ENCODE measurements at regions not wholly inside any gene's neighbourhood (a gene's known extent, or its start where the extent isn't known, plus 50 kb on each side); places are given as distances from the start of the nearest gene placed in this dataset.

DNA sequence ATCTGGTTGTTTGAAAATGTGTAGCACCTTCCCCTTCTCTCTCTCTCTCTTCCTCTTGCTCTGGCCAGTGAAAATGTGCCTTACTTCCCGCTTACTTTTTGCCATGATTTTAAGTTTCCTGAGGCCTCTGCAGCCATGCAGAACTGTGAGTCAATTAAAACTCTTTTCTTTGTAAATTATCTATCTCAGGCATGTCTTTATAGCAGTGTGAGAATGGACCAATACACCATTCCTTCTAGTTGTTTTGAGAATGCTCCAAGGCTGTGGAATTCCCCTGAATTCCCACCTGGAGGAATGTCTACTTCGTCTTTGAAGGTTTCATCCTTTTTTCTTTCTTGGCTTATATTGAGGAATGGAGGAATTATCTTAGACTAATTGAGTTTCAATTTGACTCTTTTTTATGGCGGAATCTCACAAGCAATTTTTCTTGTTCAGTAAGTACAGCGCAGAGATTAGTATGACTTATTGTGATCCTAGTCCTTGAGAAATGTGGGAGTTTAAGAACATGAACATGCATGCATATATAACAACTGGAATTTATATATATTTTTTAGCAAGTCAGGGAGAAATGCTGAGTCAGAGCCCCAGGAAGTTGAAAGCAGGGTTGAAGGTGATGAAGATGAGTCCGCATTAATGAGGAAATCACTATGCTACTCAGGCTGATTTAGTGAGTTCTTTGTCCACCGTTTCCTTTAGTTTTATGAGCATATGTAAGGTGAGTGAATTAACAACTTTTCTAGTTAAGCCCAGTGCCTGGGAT is 488.1 kb upstream of the ADAMTS16 start:
- TF ChIP-seq POLR2AphosphoS2 (conservative IDR thresholded peaks at IDR 0.05; ENCODE audit: low read length) (no peak), EP300 (IDR thresholded peaks at IDR 0.05) (no peak), ZFP36 (IDR thresholded peaks at IDR 0.05; ENCODE audit: borderline replicate concordance, partially characterized antibody) (no peak), ZC3H11A (IDR thresholded peaks at IDR 0.05) (no peak), ZNF302 (CRISPR knock-in tag; IDR thresholded peaks at IDR 0.05) (no peak)
- 25% methylated on average over 6 of the region's 6 CpGs for WGBS (ENCODE audit: missing lambda C conversion rate)
- Histone ChIP-seq H3K4me1 (no peaks in the 10 kb centered on the region), H3K27ac (no peak overlapping the region), H3K4me3 (no peak overlapping the region), H3K4me2 (no peak overlapping the region), H3K9me3 (no peaks in the 10 kb centered on the region; the same call in 2 of the 3 replicates)
- FAIRE-seq = no peak
- ChIA-PET POLR2A (no interaction called here), CTCF (no interaction called here)
- no peak for ATAC-seq
- no peak for DNase-seq (ENCODE audit: low read depth in 1 of 2, low spot score in 1 of 2)

DNA sequence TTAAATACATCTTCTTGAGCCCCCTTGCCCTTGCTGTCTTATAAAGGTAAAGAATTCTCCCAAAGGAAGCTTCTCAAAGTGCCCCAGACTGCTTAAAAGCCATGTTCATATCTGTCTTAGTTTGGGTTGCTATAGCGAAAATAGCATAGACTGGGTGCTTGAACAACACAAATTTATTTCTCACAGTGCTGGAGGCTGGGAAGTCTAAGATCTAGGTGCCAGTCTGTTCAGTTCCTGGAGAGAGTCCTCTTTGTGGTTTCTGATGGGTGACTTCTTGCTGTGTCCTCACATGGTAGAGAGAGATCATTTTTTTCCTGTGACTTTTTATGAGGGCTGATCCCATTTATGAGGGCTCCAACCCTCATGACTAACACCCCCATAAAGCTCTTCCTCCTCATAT is 486.7 kb upstream of the ADAMTS16 start:
- DNase-seq (ENCODE audit: low read depth in 1 of 2, low spot score in 1 of 2) (no peak), ATAC-seq (no peak), FAIRE-seq (no peak)
- Histone ChIP-seq H3K4me3 (no peak overlapping the region), H3K9me3 (no peaks in the 10 kb centered on the region; the same call in 2 of the 3 replicates), H3K4me1 (no peaks in the 10 kb centered on the region), H3K27ac (no peak overlapping the region), H3K4me2 (no peak overlapping the region)
- ChIA-PET CTCF (no interaction called here), POLR2A (no interaction called here)
- TF ChIP-seq TFCP2L1 (CRISPR knock-in tag; IDR thresholded peaks at IDR 0.05) = no peak
- TF ChIP-seq ZNF302 (CRISPR knock-in tag; IDR thresholded peaks at IDR 0.05) = no peak
- TF ChIP-seq, protein P1, sequence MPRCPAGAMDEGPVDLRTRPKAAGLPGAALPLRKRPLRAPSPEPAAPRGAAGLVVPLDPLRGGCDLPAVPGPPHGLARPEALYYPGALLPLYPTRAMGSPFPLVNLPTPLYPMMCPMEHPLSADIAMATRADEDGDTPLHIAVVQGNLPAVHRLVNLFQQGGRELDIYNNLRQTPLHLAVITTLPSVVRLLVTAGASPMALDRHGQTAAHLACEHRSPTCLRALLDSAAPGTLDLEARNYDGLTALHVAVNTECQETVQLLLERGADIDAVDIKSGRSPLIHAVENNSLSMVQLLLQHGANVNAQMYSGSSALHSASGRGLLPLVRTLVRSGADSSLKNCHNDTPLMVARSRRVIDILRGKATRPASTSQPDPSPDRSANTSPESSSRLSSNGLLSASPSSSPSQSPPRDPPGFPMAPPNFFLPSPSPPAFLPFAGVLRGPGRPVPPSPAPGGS (IDR thresholded peaks at IDR 0.05) = no peak
- TF ChIP-seq MAZ (IDR thresholded peaks at IDR 0.05; ENCODE audit: borderline replicate concordance, low read depth, low read length) = no peak
- TF ChIP-seq RAD21 (conservative IDR thresholded peaks at IDR 0.05 in 1 of 2, IDR thresholded peaks at IDR 0.05 in 1 of 2) = no peak
- TF ChIP-seq, protein P2, sequence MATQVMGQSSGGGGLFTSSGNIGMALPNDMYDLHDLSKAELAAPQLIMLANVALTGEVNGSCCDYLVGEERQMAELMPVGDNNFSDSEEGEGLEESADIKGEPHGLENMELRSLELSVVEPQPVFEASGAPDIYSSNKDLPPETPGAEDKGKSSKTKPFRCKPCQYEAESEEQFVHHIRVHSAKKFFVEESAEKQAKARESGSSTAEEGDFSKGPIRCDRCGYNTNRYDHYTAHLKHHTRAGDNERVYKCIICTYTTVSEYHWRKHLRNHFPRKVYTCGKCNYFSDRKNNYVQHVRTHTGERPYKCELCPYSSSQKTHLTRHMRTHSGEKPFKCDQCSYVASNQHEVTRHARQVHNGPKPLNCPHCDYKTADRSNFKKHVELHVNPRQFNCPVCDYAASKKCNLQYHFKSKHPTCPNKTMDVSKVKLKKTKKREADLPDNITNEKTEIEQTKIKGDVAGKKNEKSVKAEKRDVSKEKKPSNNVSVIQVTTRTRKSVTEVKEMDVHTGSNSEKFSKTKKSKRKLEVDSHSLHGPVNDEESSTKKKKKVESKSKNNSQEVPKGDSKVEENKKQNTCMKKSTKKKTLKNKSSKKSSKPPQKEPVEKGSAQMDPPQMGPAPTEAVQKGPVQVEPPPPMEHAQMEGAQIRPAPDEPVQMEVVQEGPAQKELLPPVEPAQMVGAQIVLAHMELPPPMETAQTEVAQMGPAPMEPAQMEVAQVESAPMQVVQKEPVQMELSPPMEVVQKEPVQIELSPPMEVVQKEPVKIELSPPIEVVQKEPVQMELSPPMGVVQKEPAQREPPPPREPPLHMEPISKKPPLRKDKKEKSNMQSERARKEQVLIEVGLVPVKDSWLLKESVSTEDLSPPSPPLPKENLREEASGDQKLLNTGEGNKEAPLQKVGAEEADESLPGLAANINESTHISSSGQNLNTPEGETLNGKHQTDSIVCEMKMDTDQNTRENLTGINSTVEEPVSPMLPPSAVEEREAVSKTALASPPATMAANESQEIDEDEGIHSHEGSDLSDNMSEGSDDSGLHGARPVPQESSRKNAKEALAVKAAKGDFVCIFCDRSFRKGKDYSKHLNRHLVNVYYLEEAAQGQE (IDR thresholded peaks at IDR 0.05) = no peak
- TF ChIP-seq RARB (CRISPR knock-in tag; IDR thresholded peaks at IDR 0.05) = no peak
- TF ChIP-seq KDM5A (IDR thresholded peaks at IDR 0.05) = no peak
- no peak for TF ChIP-seq SMC3 (IDR thresholded peaks at IDR 0.05)
- WGBS (ENCODE audit: missing lambda C conversion rate) = 0% methylated on average over 1 of the region's 1 CpG

DNA sequence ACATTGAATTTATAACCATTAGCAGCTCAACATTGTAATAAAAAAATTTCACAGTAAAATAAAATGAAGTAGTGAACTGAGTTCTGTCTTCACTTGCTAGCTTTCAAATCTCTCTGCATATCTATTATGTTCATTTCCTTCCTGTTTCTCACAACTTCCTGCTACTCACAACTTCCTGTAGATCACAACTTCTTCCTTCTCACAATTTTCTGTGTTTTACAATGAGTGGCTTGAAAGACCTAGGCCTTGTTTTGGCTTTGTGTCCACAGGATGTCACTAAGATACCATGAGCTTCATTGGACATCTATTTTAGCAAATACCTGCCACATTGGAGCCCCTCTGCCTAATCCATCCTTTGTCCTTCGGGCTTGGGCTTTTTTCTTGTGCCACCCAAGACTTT is 480.3 kb upstream of the ADAMTS16 start:
- WGBS (ENCODE audit: missing lambda C conversion rate) = 0% methylated on average over 1 of the region's 1 CpG
- Histone ChIP-seq H3K27ac (no peak overlapping the region), H3K4me1 (no peaks in the 10 kb centered on the region), H3K4me3 (no peak overlapping the region), H3K9me3 (no peaks in the 10 kb centered on the region; the same call in 2 of the 3 replicates), H3K4me2 (no peak overlapping the region)
- ATAC-seq (no peak), DNase-seq (ENCODE audit: low read depth in 1 of 2, low spot score in 1 of 2) (no peak), FAIRE-seq (no peak)
- ChIA-PET CTCF (no interaction called here), POLR2A (no interaction called here)
- TF ChIP-seq RARB (CRISPR knock-in tag; IDR thresholded peaks at IDR 0.05) (no peak), PHF8 (IDR thresholded peaks at IDR 0.05; ENCODE audit: borderline replicate concordance, low read depth) (no peak), ZNF302 (CRISPR knock-in tag; IDR thresholded peaks at IDR 0.05) (no peak), CBX8 (IDR thresholded peaks at IDR 0.05) (no peak), HOXB13 (CRISPR knock-in tag; IDR thresholded peaks at IDR 0.05; ENCODE audit: low read depth) (no peak), SREBF2 (IDR thresholded peaks at IDR 0.05) (no peak), NFE2L2 (conservative IDR thresholded peaks at IDR 0.05; ENCODE audit: low read length) (no peak), POLR2AphosphoS2 (conservative IDR thresholded peaks at IDR 0.05; ENCODE audit: low read length) (no peak), MAZ (IDR thresholded peaks at IDR 0.05; ENCODE audit: borderline replicate concordance, low read depth, low read length) (no peak), EP300 (IDR thresholded peaks at IDR 0.05) (no peak), ZC3H11A (IDR thresholded peaks at IDR 0.05) (no peak), RFX5 (IDR thresholded peaks at IDR 0.05) (no peak), NPAS2 (CRISPR knock-in tag; IDR thresholded peaks at IDR 0.05; ENCODE audit: borderline replicate concordance) (no peak), CHD2 (IDR thresholded peaks at IDR 0.05; ENCODE audit: low read length, partially characterized antibody) (no peak), SMC3 (IDR thresholded peaks at IDR 0.05) (no peak), HDAC2 (IDR thresholded peaks at IDR 0.05) (no peak), KDM5A (IDR thresholded peaks at IDR 0.05) (no peak)
- TF ChIP-seq, protein P3, sequence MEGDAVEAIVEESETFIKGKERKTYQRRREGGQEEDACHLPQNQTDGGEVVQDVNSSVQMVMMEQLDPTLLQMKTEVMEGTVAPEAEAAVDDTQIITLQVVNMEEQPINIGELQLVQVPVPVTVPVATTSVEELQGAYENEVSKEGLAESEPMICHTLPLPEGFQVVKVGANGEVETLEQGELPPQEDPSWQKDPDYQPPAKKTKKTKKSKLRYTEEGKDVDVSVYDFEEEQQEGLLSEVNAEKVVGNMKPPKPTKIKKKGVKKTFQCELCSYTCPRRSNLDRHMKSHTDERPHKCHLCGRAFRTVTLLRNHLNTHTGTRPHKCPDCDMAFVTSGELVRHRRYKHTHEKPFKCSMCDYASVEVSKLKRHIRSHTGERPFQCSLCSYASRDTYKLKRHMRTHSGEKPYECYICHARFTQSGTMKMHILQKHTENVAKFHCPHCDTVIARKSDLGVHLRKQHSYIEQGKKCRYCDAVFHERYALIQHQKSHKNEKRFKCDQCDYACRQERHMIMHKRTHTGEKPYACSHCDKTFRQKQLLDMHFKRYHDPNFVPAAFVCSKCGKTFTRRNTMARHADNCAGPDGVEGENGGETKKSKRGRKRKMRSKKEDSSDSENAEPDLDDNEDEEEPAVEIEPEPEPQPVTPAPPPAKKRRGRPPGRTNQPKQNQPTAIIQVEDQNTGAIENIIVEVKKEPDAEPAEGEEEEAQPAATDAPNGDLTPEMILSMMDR (IDR thresholded peaks at IDR 0.05) = no peak
- TF ChIP-seq, protein P1 (IDR thresholded peaks at IDR 0.05) = no peak
- TF ChIP-seq, protein P4, sequence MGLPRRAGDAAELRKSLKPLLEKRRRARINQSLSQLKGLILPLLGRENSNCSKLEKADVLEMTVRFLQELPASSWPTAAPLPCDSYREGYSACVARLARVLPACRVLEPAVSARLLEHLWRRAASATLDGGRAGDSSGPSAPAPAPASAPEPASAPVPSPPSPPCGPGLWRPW (IDR thresholded peaks at IDR 0.05) = no peak
